ENCODE measurements at regions not wholly inside any gene's neighbourhood (a gene's known extent, or its start where the extent isn't known, plus 50 kb on each side); places are given as distances from the start of the nearest gene placed in this dataset.

GRCh38 chr2:147174824-147175254 is 670.0 kb upstream of the ACVR2A start:
- DNase-seq (ENCODE audit: low spot score) (no peak), ATAC-seq (ENCODE audit: low read depth) (no peak)
- no peaks in the 10 kb centered on the region for H3K4me1 ChIP-seq (ENCODE audit: insufficient read depth, poor library complexity, severe bottlenecking)
- H3K4me3 ChIP-seq (ENCODE audit: severe bottlenecking): no peak overlapping the region
- no peak for TF ChIP-seq CTCF (IDR thresholded peaks at IDR 0.05; ENCODE audit: poor library complexity, severe bottlenecking)
- no peaks in the 10 kb centered on the region for H3K36me3 ChIP-seq (ENCODE audit: low read depth)
- no peaks in the 10 kb centered on the region for H3K27me3 ChIP-seq (ENCODE audit: insufficient read depth, poor library complexity, severe bottlenecking)
- no peak overlapping the region for H3K27ac ChIP-seq (ENCODE audit: poor library complexity, severe bottlenecking)
- H3K9me3 ChIP-seq (ENCODE audit: severe bottlenecking): no peaks in the 10 kb centered on the region

- Histone ChIP-seq H3K36me3 (ENCODE audit: low read depth) (no peaks in the 10 kb centered on the region), H3K9me3 (ENCODE audit: severe bottlenecking) (no peaks in the 10 kb centered on the region), H3K4me1 (ENCODE audit: insufficient read depth, poor library complexity, severe bottlenecking) (no peaks in the 10 kb centered on the region), H3K27me3 (ENCODE audit: insufficient read depth, poor library complexity, severe bottlenecking) (no peaks in the 10 kb centered on the region), H3K27ac (ENCODE audit: poor library complexity, severe bottlenecking) (no peak overlapping the region), H3K4me3 (ENCODE audit: severe bottlenecking) (no peak overlapping the region)
- no peak for TF ChIP-seq CTCF (IDR thresholded peaks at IDR 0.05; ENCODE audit: poor library complexity, severe bottlenecking)
- DNase-seq (ENCODE audit: low spot score) (no peak), ATAC-seq (ENCODE audit: low read depth) (no peak)
Measured at GRCh38 chr2:147173798-147174197, 671.0 kb upstream of the ACVR2A start.

- H3K9me3 ChIP-seq (ENCODE audit: severe bottlenecking): no peaks in the 10 kb centered on the region
- no peak overlapping the region for H3K27ac ChIP-seq (ENCODE audit: poor library complexity, severe bottlenecking)
- ATAC-seq (ENCODE audit: low read depth): no peak
- no peak overlapping the region for H3K4me3 ChIP-seq (ENCODE audit: severe bottlenecking)
- DNase-seq (ENCODE audit: low spot score): no peak
- no peaks in the 10 kb centered on the region for H3K27me3 ChIP-seq (ENCODE audit: insufficient read depth, poor library complexity, severe bottlenecking)
- no peak for TF ChIP-seq CTCF (IDR thresholded peaks at IDR 0.05; ENCODE audit: poor library complexity, severe bottlenecking)
- H3K36me3 ChIP-seq (ENCODE audit: low read depth): no peaks in the 10 kb centered on the region
- no peaks in the 10 kb centered on the region for H3K4me1 ChIP-seq (ENCODE audit: insufficient read depth, poor library complexity, severe bottlenecking)
Measured at GRCh38 chr2:147173189-147173581, 671.6 kb upstream of the ACVR2A start.

- no peaks in the 10 kb centered on the region for H3K27me3 ChIP-seq (ENCODE audit: insufficient read depth, poor library complexity, severe bottlenecking)
- no peak for TF ChIP-seq CTCF (IDR thresholded peaks at IDR 0.05; ENCODE audit: poor library complexity, severe bottlenecking)
Measured at GRCh38 chr2:147172493-147173188, 672.2 kb upstream of the ACVR2A start.

GRCh38 chr2:147171941-147172340 is 672.9 kb upstream of the ACVR2A start:
- no peak overlapping the region for H3K27ac ChIP-seq (ENCODE audit: poor library complexity, severe bottlenecking)

More at GRCh38 chr2:147172493-147173188, 672.2 kb upstream of the ACVR2A start:
- no peak overlapping the region for H3K4me3 ChIP-seq (ENCODE audit: severe bottlenecking)
- H3K9me3 ChIP-seq (ENCODE audit: severe bottlenecking): no peaks in the 10 kb centered on the region
- ATAC-seq (ENCODE audit: low read depth) (no peak), DNase-seq (ENCODE audit: low spot score) (no peak)
- no peaks in the 10 kb centered on the region for H3K36me3 ChIP-seq (ENCODE audit: low read depth)
- H3K4me1 ChIP-seq (ENCODE audit: insufficient read depth, poor library complexity, severe bottlenecking): no peaks in the 10 kb centered on the region
- H3K27ac ChIP-seq (ENCODE audit: poor library complexity, severe bottlenecking): no peak overlapping the region

More at GRCh38 chr2:147171941-147172340, 672.9 kb upstream of the ACVR2A start:
- H3K9me3 ChIP-seq (ENCODE audit: severe bottlenecking): no peaks in the 10 kb centered on the region
- no peak for DNase-seq (ENCODE audit: low spot score)
- TF ChIP-seq CTCF (IDR thresholded peaks at IDR 0.05; ENCODE audit: poor library complexity, severe bottlenecking): no peak
- no peak overlapping the region for H3K4me3 ChIP-seq (ENCODE audit: severe bottlenecking)
- H3K36me3 ChIP-seq (ENCODE audit: low read depth): no peaks in the 10 kb centered on the region
- ATAC-seq (ENCODE audit: low read depth): no peak
- H3K27me3 ChIP-seq (ENCODE audit: insufficient read depth, poor library complexity, severe bottlenecking): no peaks in the 10 kb centered on the region
- no peaks in the 10 kb centered on the region for H3K4me1 ChIP-seq (ENCODE audit: insufficient read depth, poor library complexity, severe bottlenecking)

Measured in RWPE2 (cell line).